A549 (cell line): ENCODE measurements at regions not wholly inside any gene's neighbourhood (a gene's known extent, or its start where the extent isn't known, plus 50 kb on each side); places are given as distances from the start of the nearest gene placed in this dataset.

ENCODE experiments used
- ATAC-seq, 2 experiments: fragments of 200-7000 bp in 1 of 2; fragments of >200 bp in 1 of 2; cut with Nextera tagmentation in 1 of 2; cut with Tn5 transposase in 1 of 2; 3 replicates each; pipeline versions ENCODE4 v1.8.0 to v1.9.1; 2018 to 2020; ENCODE audit warnings: mild to moderate bottlenecking in 1 of 2, moderate library complexity in 1 of 2
- CTCF ChIA-PET: fragments of 300-600 bp; sonication (Branson Sonifier 250); formaldehyde crosslinking; extraction: SDS; loops from one replicate; lab custom pipeline; 2021; ENCODE audit warnings: antibody characterized with exemption, inconsistent platforms; lab: Yijun Ruan, JAX
- POLR2A ChIA-PET: fragments of 350-600 bp; formaldehyde crosslinking; extraction: SDS; loops from one replicate; lab custom pipeline; 2021; ENCODE audit warnings: antibody characterized with exemption, inconsistent platforms; lab: Yijun Ruan, JAX
- DNase-seq, 2 experiments: peaks; one replicate each; pipeline versions ENCODE4 v3.0.0 to v3.0.0-alpha.2; 2011 to 2016; ENCODE audit warnings: low read depth in 1 of 2, low spot score in 1 of 2
- FAIRE-seq: peaks from 2 replicates; lab custom pipeline; 2011; peaks lifted over from hg19 to GRCh38; lab: Jason Lieb, UNC
- H3K27ac ChIP-seq, 2 experiments: fragments of >200 bp; sonication (Bioruptor Twin); formaldehyde crosslinking; 3 replicates each; pipeline ENCODE4 v1.5.1; 2016 to 2017
- H3K4me1 ChIP-seq: fragments of >200 bp; sonication (Bioruptor Twin); formaldehyde crosslinking; 3 replicates; pipeline ENCODE4 v1.6.1; 2016
- H3K4me2 ChIP-seq: fragments of >200 bp; sonication (Bioruptor Twin); formaldehyde crosslinking; 3 replicates; pipeline ENCODE4 v1.6.1; 2016
- H3K4me3 ChIP-seq: fragments of >200 bp; sonication (Bioruptor Twin); formaldehyde crosslinking; 3 replicates; pipeline ENCODE4 v1.5.1; 2016
- H3K9me3 ChIP-seq: fragments of >200 bp; sonication (Bioruptor Twin); formaldehyde crosslinking; 3 replicates; pipeline ENCODE4 v1.6.1; 2016
- CBX2 ChIP-seq: fragments of 200-600 bp; sonication (generic); IDR thresholded peaks from 2 replicates; pipeline ENCODE4 v1.6.1; 2016; ENCODE audit warnings: low read depth, mild to moderate bottlenecking, borderline replicate concordance
- CEBPB ChIP-seq, 2 experiments: fragments of >200 bp in 1 of 2; sonication (Bioruptor Twin) in 1 of 2; formaldehyde crosslinking in 1 of 2; IDR thresholded peaks; 2 replicates each; pipeline ENCODE4 v1.6.1; 2012 to 2016
- CHD2 ChIP-seq: fragments of 150-350 bp; IDR thresholded peaks from 2 replicates; pipeline ENCODE4 v1.6.1; 2014; ENCODE audit warnings: low read length; ENCODE audit not compliant: partially characterized antibody
- CHD4 ChIP-seq: fragments of 200-600 bp; sonication (generic); IDR thresholded peaks from 2 replicates; pipeline ENCODE4 v1.6.1; 2016; ENCODE audit warnings: antibody characterized with exemption, mild to moderate bottlenecking, borderline replicate concordance
- E2F6 ChIP-seq: IDR thresholded peaks from 2 replicates; pipeline ENCODE4 v1.6.1; 2012; ENCODE audit warnings: low read depth, borderline replicate concordance
- EHF ChIP-seq: fragments of 250-450 bp; sonication (Bioruptor Pico); IDR thresholded peaks from 2 replicates; pipeline ENCODE4 v1.5.0; 2020; ENCODE audit warnings: mild to moderate bottlenecking
- FOSL2 ChIP-seq, 2 experiments: fragments of 450-650 bp in 1 of 2; fragments of >200 bp in 1 of 2; sonication (Bioruptor Twin) in 1 of 2; formaldehyde crosslinking; IDR thresholded peaks; 2 replicates each; pipeline versions ENCODE4 v1.5.0 to v1.6.1; 2016 to 2020; ENCODE audit warnings: mild to moderate bottlenecking in 1 of 2, moderate library complexity in 1 of 2
- FOXS1 ChIP-seq: fragments of 250-450 bp; sonication (Bioruptor Pico); IDR thresholded peaks from 2 replicates; pipeline ENCODE4 v1.5.0; 2020; ENCODE audit warnings: mild to moderate bottlenecking, moderate library complexity
- HOXA7 ChIP-seq: fragments of 250-450 bp; sonication (Bioruptor Pico); IDR thresholded peaks from 2 replicates; pipeline ENCODE4 v1.5.0; 2020; ENCODE audit warnings: mild to moderate bottlenecking, moderate library complexity
- HOXB5 ChIP-seq: fragments of 250-450 bp; sonication (Bioruptor Pico); IDR thresholded peaks from 2 replicates; pipeline ENCODE4 v1.5.0; 2020; ENCODE audit warnings: mild to moderate bottlenecking, moderate library complexity
- KDM1A ChIP-seq: fragments of 200-600 bp; sonication (generic); IDR thresholded peaks from 2 replicates; pipeline ENCODE4 v1.6.1; 2016; ENCODE audit warnings: low read depth, mild to moderate bottlenecking
- KDM5A ChIP-seq: fragments of 200-600 bp; sonication (generic); IDR thresholded peaks from 2 replicates; pipeline ENCODE4 v1.6.1; 2016; ENCODE audit warnings: antibody characterized with exemption, mild to moderate bottlenecking
- MAX ChIP-seq: IDR thresholded peaks from 2 replicates; pipeline ENCODE4 v1.6.1; 2012
- MYC ChIP-seq: IDR thresholded peaks from 2 replicates; pipeline ENCODE4 v1.6.1; 2012; ENCODE audit warnings: mild to moderate bottlenecking, inconsistent platforms, low read length, improper control_type of control experiment, borderline replicate concordance
- NFE2L2 ChIP-seq: fragments of 150-350 bp; conservative IDR thresholded peaks from 2 replicates; pipeline ENCODE4 v1.6.1; 2014; ENCODE audit warnings: low read length
- NR3C1 ChIP-seq: fragments of >200 bp; sonication (Bioruptor Twin); formaldehyde crosslinking; IDR thresholded peaks from 3 replicates; pipeline ENCODE4 v1.6.1; 2017
- POLR2A ChIP-seq: IDR thresholded peaks from 2 replicates; pipeline ENCODE4 v1.6.1; 2012; ENCODE audit warnings: mild to moderate bottlenecking, low read length
- RAD21 ChIP-seq, 2 experiments: fragments of >200 bp in 1 of 2; sonication (Bioruptor Twin) in 1 of 2; formaldehyde crosslinking in 1 of 2; IDR thresholded peaks in 1 of 2; conservative IDR thresholded peaks in 1 of 2; 2 replicates in 1 of 2; 3 replicates in 1 of 2; pipeline ENCODE4 v1.6.1; 2012 to 2018; ENCODE audit warnings: inconsistent platforms in 1 of 2
- RCOR1 ChIP-seq: fragments of 150-350 bp; IDR thresholded peaks from 2 replicates; pipeline ENCODE4 v1.6.1; 2014; ENCODE audit warnings: antibody characterized with exemption, low read length, low read depth
- RFX5 ChIP-seq: fragments of 450-650 bp; IDR thresholded peaks from 2 replicates; pipeline ENCODE4 v1.7.1; 2014; ENCODE audit warnings: antibody characterized with exemption, mild to moderate bottlenecking, moderate library complexity
- RNF2 ChIP-seq: fragments of 200-600 bp; sonication (generic); IDR thresholded peaks from 2 replicates; pipeline ENCODE4 v1.6.1; 2016; ENCODE audit warnings: low read depth, mild to moderate bottlenecking, antibody characterized with exemption, moderate library complexity, borderline replicate concordance
- SMC3 ChIP-seq: fragments of >200 bp; sonication (Bioruptor Twin); formaldehyde crosslinking; IDR thresholded peaks from 3 replicates; pipeline ENCODE4 v1.6.1; 2018; ENCODE audit warnings: inconsistent platforms
- USF2 ChIP-seq: fragments of 450-650 bp; IDR thresholded peaks from 2 replicates; pipeline ENCODE4 v1.6.1; 2014; ENCODE audit warnings: antibody characterized with exemption
- ZC3H11A ChIP-seq: fragments of 450-650 bp; IDR thresholded peaks from 2 replicates; pipeline ENCODE4 v1.6.1; 2014; ENCODE audit warnings: antibody characterized with exemption, mild to moderate bottlenecking
- ZFP36 ChIP-seq: fragments of 450-650 bp; IDR thresholded peaks from 2 replicates; pipeline ENCODE4 v1.6.1; 2014; ENCODE audit warnings: borderline replicate concordance; ENCODE audit not compliant: partially characterized antibody
- WGBS: methylation state at CpG from one replicate; pipeline ENCODE4 v1.1.6; 2017; ENCODE audit errors: missing lambda C conversion rate; 5-methylcytosine and 5-hydroxymethylcytosine counted together
- TF ChIP-seq, protein P1 (sequence below): IDR thresholded peaks from 2 replicates; pipeline ENCODE4 v1.6.1; 2012
- TF ChIP-seq, protein P2 (sequence below): fragments of 250-450 bp; sonication (Bioruptor Pico); IDR thresholded peaks from 2 replicates; pipeline ENCODE4 v1.5.0; 2020; ENCODE audit warnings: low read depth, mild to moderate bottlenecking, moderate library complexity

DNA sequence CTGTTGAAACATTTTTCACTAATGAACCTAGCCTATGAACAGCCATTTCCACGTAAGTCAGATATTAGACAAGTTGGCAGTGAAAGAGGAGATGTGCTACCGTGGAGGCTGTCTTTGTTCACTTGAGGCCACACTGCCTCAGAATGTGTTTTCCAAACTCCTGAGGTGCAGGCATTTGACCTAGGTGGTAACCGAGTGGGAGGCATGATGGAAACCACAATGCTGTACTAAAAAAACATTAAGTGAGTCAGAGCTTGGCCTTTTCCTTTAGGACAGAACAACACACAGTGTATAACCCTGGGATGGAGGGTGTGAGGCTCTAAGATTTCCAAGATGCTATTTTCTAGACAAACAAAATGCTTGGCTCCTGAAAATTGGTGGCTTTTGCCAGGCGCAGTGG, 406.3 kb downstream of the SOX2 start:
- ATAC-seq (no peak), DNase-seq (no peak), FAIRE-seq (no peak)
- ChIA-PET POLR2A (no interaction called here), CTCF (no interaction called here)
- Histone ChIP-seq H3K27ac (no peak overlapping the region), H3K9me3 (no peaks in the 10 kb centered on the region), H3K4me2 (no peak overlapping the region), H3K4me1 (no peaks in the 10 kb centered on the region), H3K4me3 (no peak overlapping the region)
- WGBS: 66% methylated on average over 4 of the region's 4 CpGs
- no peak for TF ChIP-seq SMC3

DNA sequence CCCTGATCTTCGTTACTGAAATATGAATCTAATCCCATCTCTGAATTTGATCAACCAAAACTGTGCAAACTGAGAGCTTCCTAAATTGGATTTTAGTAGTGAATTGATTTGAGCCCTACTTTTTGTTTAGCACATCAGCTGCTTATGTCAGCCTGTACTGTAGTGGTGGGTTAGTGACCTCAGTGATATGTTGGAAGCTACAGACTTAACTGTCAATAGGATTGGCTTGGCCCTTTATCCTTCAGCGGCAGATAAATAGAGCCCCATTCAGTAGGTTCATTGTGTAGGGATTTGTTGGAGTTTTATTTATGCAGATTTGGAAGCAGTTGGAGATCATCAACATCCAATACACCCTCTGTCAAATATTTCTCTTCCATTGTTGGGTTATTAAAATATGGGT, 409.7 kb downstream of the SOX2 start:
- ChIA-PET POLR2A (no interaction called here), CTCF (no interaction called here)
- Histone ChIP-seq H3K4me1 (no peaks in the 10 kb centered on the region), H3K27ac (no peak overlapping the region), H3K9me3 (no peaks in the 10 kb centered on the region), H3K4me2 (no peak overlapping the region), H3K4me3 (no peak overlapping the region)
- whole genome bisulfite sequencing: 90% methylated on average over 2 of the region's 2 CpGs
- TF ChIP-seq E2F6 (no peak), HOXA7 (CRISPR knock-in tag) (no peak), RNF2 (no peak), MYC (no peak), FOXS1 (no peak), CBX2 (no peak), ZC3H11A (no peak), NFE2L2 (no peak), RFX5 (no peak), CEBPB (IDR thresholded peaks at IDR 0.05) (no peak), MAX (no peak), POLR2A (no peak), CHD2 (no peak), NR3C1 (no peak), RAD21 (conservative IDR thresholded peaks at IDR 0.05 in 1 of 2, IDR thresholded peaks at IDR 0.05 in 1 of 2) (no peak), EHF (CRISPR knock-in tag) (no peak), RCOR1 (no peak), CHD4 (no peak)
- TF ChIP-seq, protein P1, sequence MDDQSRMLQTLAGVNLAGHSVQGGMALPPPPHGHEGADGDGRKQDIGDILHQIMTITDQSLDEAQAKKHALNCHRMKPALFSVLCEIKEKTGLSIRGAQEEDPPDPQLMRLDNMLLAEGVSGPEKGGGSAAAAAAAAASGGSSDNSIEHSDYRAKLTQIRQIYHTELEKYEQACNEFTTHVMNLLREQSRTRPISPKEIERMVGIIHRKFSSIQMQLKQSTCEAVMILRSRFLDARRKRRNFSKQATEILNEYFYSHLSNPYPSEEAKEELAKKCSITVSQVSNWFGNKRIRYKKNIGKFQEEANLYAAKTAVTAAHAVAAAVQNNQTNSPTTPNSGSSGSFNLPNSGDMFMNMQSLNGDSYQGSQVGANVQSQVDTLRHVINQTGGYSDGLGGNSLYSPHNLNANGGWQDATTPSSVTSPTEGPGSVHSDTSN: no peak
- no peak for FAIRE-seq
- DNase-seq: no peak
- no peak for ATAC-seq

DNA sequence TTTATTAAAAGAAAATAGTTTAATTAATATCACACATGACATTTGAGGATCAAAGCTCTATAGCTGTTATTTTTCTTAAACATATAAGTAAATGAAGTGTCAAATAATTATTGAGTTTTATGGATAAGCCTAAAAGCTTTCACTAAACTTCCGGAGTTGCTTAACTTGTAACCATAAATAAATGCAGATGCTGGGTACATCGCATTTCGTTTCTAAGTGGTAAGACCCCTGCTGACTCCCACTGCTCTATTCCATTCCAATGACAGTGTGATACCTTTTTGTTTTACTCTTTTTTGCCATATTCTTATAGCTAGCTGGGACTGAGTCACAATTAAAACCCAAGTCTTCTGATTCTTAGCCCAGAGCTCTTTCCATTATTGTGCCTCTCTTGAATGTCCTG, 411.1 kb downstream of the SOX2 start:
- H3K9me3 ChIP-seq: no peaks in the 10 kb centered on the region
- FAIRE-seq (no peak), ATAC-seq (no peak), DNase-seq (no peak)
- 83% methylated on average over 3 of the region's 3 CpGs for WGBS
- no peaks in the 10 kb centered on the region for H3K4me1 ChIP-seq
- H3K4me2 ChIP-seq: no peak overlapping the region
- no peak overlapping the region for H3K4me3 ChIP-seq
- CTCF ChIA-PET: no interaction called here
- TF ChIP-seq KDM1A (no peak), CHD2 (no peak), HOXB5 (no peak), KDM5A (no peak), ZFP36 (no peak), ZC3H11A (no peak), EHF (CRISPR knock-in tag) (no peak), USF2 (no peak), FOSL2 (IDR thresholded peaks at IDR 0.05) (no peak), FOSL2 (CRISPR knock-in tag; IDR thresholded peaks at IDR 0.05) (no peak)
- TF ChIP-seq, protein P1: no peak
- TF ChIP-seq, protein P2, sequence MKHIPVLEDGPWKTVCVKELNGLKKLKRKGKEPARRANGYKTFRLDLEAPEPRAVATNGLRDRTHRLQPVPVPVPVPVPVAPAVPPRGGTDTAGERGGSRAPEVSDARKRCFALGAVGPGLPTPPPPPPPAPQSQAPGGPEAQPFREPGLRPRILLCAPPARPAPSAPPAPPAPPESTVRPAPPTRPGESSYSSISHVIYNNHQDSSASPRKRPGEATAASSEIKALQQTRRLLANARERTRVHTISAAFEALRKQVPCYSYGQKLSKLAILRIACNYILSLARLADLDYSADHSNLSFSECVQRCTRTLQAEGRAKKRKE (CRISPR knock-in tag): no peak
- TF ChIP-seq, all 56 proteins: peak for 0
- H3K27ac ChIP-seq: no peak overlapping the region
- POLR2A ChIA-PET: no interaction called here
